NCI-H2029 (cell line): ENCODE measurements at regions not wholly inside any gene's neighbourhood (a gene's known extent, or its start where the extent isn't known, plus 50 kb on each side); places are given as distances from the start of the nearest gene placed in this dataset.
"Not testable (repeated sequence)": the region's sequence is repeated elsewhere in the genome, so short reads cannot be mapped to it uniquely, and the experiment has no call there.

Experiments used
- DNase-seq: peaks from one replicate; lab custom pipeline; 2025; lab: John Stamatoyannopoulos, UW

DNA sequence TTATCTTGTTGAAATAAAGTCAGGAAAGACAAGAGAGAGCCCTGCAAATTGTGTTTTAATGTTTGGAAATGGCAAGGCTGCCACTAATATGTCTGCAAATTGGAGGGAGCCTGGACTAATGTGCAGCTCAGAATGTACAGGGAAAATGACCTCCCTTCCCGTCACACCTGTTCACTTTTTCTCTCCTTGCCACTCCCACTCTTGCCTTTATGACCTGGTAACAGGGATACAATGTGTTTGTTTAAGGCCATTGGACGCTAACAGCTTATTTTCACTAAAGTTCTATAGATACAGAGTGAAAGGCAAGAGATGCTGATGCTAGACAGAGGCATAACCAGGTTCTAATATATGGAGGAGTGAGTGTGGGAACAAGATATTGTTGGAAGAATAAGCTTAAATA is 203.9 kb downstream of the RAB38 start:
- DNase-seq = no peak

DNA sequence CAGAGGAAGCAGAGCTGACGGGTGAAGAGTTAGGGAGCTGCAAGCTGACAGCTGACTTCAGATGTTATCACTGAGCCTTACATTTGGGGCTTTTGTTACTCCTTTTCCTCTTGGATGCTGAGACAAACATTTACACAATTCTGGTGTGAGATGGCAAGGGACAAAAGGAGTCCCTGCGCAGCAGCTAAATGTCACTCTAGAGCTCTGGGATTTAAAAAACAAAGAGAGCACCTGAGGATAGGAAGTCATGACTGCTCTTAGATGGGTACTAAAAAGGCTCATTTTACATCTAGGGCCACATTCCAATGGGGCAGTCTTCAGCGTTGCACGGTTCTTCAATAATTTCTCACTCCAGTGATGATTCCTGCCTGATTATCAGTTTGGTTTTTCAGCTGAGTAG is 204.5 kb downstream of the RAB38 start:
- DNase-seq = no peak

DNA sequence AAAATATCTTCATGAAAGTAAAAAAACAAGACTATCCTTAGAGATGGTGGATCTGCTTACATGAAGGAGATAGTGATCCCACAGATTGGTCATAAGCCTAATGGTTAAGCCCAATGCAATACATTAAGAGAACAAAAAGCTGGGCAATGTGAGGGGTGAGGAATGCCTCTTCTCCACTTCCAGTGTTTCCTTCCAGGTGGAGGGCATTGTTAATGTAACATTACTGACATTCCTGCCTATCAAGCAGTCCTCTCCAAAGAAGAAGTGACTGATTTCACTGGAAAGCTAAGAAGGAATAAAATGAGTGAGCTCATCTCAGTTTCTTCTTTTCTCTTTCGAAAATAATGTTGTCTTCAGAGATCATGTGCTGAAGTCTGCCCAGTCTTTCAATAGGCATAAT is 207.8 kb downstream of the RAB38 start:
- no peak for DNase-seq

DNA sequence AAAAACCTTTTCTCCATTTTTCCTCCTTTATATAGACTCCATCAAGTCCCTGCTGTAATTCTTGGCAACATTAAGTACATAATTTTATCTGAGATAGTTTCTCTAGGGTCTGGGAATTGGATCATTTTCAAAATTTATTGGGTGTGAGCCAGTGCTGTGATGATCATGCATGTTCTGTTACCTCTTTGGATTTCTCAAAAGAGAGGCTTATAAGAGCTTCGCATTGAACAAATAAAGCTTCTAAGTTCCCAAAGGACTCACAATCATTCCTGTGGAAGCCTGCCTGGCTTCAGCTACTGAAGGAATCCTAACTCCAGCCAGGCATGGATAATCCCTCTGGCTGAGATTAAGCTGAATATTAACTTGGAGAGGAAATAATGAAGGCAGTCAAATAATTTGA is 208.5 kb downstream of the RAB38 start:
- no peak for DNase-seq

DNA sequence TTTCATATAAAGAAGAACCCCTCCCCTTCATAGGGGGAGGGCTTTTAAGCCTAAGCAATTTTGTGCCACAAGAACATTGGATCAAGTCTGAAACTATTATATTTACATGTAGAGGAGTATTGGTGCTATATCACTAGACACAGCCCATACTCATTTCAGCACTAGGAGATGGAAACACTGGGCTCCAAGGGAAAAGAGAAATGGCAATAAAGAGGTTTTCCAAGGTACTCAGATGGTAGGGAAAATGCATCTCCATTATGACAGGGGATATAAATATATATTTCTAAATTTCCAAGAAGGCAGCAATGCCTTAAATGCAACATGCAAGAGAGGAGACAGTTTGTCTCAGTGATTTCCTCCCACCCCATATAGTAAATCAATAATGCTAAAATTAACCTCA is 209.0 kb downstream of the RAB38 start:
- no peak for DNase-seq

DNA sequence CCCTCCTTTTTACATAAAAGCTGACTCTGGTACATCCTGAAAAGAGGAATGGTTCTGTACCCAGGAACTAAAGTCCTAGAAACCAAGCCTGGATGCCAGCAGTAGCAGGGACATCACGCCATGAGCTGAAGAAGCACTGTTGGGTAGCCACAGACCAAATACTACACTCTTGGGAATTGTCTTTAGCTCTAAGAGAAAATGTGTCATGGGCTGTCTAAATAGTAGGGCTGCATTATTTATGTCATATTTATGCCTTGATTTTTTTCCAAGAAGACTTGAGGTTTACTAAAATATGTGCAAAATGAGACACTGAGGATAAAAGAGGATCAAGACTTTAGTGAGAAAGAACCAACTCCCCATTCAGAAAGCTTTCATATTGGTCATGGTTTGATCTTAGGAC is 213.6 kb downstream of the RAB38 start:
- DNase-seq = no peak

DNA sequence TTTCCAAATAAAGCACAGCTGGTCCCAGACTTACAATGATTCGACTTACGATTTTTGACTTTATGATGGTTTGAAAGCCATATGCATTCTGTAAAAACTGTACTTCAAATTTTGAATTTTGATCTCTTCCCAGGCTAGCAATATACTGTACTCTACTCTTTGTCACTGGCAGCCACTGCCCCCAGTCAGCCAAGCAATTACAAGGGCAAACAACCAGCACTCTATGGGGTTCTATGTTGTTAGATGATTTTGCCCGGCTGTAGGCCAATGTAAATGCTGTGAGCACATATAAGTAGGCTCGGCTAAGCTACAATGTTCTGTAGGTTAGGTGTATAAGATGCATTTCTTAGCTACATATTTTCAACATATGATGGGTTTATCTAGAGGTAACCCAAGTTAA is 217.3 kb downstream of the RAB38 start:
- DNase-seq = no peak

DNA sequence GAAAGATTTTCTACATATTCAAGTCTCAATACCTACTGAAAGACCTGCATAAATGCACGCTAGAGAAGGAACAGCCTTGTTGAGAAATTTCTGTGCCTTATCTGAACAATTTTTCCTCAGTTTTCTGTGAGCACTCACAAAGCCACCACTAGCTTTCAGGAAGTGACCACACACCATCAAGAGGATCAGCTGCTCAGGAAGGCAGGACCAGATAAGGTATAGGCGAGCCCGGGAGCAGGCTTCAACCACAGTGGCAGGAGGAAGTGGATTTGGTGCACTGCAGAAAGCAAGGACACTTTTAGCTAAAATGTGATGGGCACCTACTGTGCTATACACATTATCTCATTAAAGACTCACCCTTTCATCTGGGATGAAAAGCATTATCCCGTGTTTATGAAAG is 220.8 kb downstream of the RAB38 start:
- DNase-seq = no peak

DNA sequence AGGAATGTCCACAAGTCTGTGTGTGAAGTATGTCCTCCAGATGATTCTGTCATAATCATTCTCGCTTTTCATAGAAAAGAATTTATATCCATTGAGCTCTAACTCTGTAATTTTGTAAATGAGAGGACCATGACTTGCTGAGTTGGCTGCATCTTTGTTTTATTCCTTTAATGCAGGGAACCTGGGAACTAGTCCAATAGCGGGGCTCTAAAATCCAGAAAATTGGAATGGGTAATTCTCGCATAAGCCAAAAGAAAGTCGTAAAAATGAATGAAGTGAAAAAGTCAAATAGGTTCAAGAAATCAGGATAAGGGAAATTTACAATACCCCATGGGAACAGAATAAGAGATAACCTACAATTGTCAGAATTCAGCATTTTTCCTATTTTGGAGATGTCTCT is 232.5 kb downstream of the RAB38 start:
- no peak for DNase-seq

DNA sequence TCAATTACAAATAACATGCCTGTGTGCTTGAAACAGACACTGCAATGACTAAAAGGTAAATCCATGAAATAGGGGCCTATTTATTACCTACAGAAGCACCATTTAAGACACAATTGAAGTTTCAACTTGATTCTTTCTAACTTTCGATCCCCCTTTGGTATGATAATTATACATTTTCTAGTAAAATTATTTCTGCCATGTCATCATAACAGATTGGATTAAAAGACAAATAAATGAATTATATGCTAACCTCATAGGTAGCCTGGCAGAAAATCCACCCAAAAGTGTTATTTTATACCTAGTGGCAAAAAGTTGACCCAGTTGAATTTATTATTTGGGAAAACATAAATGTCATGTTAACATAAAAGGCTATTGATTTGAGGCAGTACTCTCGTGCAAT is 241.1 kb downstream of the RAB38 start:
- DNase-seq = no peak

DNA sequence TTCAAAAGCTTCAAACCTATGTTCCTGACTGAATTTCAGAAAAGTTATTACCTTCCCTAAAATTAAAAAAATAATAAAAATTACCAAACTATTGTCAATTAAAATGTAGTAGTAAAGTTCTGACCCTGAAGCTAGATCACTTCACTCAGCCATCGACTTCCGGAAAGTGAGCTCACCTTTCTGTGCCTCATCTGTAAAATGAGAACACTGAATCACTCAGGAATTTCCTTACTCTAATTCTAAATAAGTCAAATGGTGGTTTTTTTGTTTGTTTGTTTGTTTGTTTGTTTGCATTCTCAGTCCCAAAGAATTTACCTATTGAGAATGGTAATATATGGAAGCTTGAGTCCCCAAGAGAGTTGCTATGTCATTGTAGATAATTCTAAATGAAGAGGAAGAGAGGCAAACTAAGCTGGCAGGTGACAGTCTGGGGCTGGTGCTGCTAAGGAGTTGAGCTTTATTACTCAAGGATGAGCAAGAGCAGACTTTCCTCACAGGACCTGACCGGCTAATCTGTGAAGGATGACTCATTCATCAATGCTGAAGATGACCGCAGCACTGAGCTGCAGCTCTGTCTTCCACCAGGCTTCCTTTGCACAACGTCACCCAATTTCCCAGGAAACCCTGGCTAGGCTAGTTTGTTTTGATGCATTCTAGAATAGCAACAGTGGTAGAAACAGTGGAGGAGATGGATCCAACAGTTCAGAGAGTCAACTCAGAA is 248.8 kb downstream of the RAB38 start:
- no peak for DNase-seq

DNA sequence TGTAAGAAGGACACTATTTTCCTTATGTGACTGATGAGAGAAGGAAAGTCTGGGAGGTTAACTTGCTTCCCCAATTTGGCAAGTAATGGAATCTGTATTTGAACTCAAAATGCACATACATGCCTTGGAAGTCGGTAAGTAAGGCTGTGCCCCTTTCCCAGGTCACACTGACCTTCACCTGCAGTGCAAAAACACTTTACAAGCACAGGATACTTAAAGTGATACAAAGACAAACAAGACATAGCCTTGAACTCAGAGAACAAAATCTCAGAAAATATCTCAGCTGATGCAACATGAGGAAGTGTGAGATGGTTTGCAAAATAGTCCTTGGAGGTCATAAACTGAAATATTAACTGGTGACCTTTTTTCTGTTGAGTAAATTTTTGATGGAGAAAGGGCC is 251.1 kb downstream of the RAB38 start:
- no peak for DNase-seq

DNA sequence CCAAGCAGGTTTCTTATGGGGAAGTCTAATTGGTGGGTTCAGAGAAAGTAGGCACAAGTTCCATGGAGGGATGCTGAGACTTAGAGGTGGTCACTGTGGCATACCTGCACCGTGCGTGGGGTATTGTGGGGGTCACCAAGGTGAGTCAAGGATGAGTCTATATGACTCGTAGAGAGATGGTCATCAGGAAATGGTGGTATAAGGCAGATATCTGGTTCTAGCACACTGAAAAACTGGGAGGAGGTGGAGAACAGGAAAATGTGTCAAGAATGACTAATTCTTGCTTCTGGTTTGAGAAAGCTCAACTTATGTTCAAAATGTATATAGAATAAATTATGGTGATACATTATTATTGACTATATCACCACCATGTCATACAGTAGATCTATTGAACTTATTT is 258.1 kb downstream of the RAB38 start:
- no peak for DNase-seq

DNA sequence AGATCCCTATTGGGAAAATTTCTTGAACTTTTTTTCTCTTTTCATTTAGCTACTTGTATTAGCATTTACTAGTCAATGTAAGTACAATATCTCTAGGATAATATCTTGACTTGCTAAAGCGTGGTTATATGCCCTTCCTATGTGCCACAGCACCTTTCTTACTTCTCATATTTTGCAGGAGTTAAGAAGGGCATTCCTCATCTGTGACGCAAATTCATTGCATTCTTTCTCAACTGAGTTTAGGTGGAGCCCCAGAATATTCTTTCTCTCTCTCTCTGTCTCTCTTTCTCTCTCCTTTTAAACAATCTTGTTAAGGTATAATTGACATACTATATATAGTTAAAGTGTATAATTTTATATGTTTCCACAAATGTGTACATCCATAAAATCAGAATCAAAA is 266.1 kb downstream of the RAB38 start:
- no peak for DNase-seq

DNA sequence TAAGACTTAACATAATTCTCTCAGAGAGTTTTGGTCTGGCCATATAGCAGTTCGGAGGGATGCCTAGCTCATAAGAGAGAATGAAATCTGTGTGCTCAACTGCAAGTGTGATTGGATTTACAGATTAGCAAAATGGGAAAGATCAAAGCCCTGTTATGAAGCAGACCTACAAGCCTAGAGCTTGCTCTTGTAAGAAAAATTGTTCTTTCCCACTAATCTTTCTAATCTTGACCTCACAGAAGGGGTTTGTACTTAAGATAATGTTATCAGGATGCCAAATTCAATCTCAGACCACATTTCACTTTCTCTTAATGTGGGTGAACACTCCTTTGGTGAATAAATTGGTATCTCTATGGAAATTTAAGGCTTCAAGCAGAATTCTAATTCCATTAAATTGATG is 267.2 kb downstream of the RAB38 start:
- no peak for DNase-seq

DNA sequence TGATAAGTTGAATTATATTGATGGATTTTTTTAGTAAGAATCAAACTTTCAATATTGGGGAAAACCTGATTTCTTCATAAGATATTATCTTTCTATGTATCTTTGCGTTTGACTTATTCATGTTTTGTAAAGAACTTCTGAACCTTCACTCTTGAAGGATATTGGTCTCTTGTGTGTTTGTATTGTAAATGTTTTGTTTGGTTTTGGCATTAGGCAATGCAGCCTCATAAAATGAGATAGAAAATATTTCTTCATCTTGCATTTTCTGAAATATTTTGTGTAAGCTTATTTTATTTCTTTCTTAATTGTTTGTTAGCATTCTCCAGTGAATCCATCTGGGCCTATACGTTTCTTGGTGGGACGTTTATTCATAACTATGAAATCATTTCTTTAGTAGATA is 271.9 kb downstream of the RAB38 start:
- DNase-seq = no peak

DNA sequence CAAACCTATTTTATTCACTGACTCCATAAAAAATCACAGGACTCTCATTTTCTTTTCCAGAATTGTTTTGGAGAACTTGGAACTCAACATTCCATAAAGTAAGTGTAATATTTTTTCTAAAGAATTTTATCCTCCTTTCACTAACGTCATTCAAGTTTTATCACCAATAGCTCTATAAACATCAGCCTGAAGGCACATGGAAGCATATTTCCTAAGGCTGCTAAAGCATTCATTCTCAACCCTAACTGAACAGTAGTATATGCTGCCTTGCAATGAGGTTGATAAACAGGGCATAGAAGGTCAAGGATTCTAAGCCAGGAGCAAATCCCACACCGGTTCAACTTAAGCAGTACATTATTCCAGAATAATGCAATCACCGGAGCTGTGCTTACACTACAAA is 273.9 kb downstream of the RAB38 start:
- DNase-seq = no peak

DNA sequence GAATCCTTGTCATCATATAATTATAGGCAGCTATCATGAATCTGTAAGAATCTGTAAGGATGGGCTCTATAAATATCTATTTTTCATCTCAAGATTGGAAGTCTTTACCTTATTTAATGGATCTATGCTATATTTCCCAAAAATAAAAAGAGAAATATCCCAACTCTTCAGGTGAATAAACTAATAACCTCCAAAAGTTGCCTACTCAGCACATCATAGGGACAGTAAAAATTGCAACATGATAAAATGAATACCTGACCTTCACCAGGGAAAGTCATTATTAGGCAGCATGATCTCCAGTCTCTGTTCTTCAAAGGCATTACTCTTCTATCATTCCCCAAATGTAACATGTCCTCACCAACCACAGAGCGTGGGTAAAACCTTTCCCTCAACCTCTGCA is 277.3 kb downstream of the RAB38 start:
- no peak for DNase-seq

DNA sequence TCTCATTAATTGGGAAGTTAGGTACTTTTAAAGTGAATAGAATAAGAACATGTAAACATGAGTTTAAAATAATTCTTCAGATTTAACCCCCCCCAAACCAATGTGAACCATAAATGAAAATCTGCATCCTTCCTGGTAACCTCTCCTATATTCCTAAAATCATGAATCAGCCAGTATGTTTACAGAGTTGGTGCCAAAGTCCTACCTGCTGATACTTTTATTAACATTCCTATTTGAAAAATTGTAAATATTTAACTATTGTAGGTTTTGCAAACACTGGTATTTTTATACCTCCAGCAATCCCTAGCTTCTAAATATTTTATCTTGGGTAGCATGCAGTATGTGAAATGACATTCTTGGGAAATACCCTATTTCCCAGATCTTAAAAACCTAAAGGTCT is 278.2 kb downstream of the RAB38 start:
- no peak for DNase-seq

DNA sequence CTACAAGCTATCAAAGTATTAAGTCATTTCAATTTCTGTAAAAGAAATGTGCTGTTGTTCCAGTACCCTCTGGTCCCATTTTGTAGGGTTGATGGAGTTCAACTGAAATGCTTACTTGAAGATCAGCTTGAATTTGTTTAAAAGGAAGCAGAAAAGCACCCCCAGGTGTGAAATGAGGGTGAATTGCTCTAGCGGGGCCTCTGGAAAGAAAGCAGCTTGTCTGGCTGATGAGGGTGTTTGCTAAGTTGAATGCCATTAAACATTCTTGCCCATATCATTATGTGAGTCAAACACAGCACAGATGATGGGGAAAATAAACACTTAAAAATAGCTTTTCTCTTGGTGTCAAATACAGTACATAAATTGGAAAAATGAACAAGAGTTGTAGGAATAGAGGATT is 280.3 kb downstream of the RAB38 start:
- DNase-seq = no peak

DNA sequence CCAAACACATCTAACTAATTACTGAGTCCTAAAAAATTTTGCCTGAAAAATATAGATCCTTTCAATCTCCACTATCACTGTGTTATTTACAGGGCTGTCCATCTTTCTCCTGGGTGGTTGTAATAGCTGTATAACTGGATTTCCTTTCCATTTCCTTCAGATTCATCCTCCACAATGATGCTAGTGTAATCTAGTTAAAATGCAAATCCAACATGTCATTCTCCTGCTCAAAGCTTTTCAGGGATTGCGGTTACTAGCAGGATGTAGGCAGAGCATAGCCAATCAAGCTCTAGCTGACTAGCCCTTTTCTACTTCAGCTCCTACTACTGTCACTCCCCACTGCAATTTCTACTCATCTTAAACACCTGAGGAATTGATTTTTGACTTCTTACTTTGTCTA is 283.0 kb downstream of the RAB38 start:
- no peak for DNase-seq

DNA sequence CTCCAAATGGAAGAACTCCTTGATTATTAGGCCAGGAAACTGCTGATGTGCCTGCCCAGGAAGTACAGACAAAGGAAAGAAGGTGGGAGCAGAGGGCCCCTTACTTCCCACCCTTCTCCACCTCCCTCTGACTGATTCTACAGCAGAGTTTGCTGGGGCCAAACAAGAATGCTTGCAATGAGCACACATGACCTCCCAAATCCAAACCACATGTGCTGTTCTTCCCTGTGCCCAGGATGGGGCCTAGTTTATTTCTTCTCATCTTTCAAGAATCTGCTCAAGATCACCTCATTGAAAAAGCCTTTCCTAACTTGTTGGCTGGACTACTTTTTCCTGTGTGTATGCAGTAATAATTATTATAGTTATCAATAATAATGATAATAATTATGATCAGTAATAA is 286.1 kb downstream of the RAB38 start:
- DNase-seq = no peak

DNA sequence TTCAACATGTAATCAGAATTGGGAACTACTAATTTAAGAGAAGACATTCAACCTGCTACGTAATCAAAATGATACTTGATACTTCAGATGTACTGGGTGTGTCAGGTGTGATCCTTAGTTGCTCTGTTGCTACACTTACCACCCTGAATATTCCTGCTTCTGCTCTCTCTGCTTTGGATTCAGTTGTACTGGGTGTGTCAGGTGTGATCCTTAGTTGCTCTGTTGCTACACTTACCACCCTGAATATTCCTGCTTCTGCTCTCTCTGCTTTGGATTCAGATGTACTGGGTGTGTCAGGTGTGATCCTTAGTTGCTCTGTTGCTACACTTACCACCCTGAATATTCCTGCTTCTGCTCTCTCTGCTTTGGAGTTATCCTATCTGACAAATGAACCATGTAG is 290.2 kb downstream of the RAB38 start:
- DNase-seq = not testable (repeated sequence)

DNA sequence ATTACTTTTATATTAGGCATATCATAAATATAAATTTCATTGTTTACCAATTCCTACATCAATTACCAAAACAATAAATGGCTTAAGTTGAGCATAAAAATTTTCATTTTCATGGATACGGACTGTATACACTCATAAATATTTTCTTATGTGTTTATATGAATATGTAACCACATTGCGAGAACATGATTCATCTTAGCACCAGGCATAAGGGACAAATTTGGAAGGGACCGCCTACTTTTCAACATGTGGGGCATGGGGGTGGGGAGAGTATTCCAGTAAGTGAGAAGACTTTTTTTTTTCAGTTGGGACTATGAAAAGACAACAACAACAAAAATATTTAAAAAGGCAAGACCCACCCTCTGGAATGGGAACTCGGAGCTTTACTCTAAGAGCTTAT is 296.1 kb downstream of the RAB38 start:
- no peak for DNase-seq

DNA sequence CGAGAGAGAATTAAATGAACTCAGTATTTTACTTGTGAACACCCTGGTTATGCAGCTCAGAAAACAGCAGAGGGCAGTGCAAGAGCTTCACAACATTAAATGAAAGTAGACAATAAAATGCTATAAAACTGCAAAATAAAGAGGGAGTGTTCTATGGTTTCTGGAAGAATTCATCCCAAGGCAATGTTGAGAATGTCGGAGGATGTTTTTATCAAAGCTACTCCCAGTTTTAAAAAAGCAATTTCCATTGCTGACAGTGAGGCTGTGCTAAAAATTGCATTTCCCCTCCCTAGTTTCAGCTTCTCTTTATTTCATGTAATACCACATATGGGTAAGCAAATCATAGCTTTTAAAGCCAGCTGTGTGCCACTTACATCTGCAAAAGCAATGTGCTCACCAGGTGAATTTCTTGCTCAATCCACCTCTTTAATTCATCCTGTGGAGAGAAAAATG is 296.8 kb downstream of the RAB38 start:
- DNase-seq = peak; percentile 9
